ENCODE measurements at regions not wholly inside any gene's neighbourhood (a gene's known extent, or its start where the extent isn't known, plus 50 kb on each side); places are given as distances from the start of the nearest gene placed in this dataset.

- H2AFZ ChIP-seq (ENCODE audit: low read length), result no peak overlapping the region
- H3K4ac ChIP-seq (replicated peaks; ENCODE audit: insufficient read length, low read depth, low read length), result no peak overlapping the region
- no peaks in the 10 kb centered on the region for H3K79me2 ChIP-seq (ENCODE audit: control insufficient read depth in 1 of 2, insufficient read depth in 2 of 2, low read length in 2 of 2)
- no peak overlapping the region for H2BK120ac ChIP-seq (replicated peaks; ENCODE audit: low read depth, low read length)
- H3K27ac ChIP-seq (ENCODE audit: low read depth, low read length), result no peak overlapping the region
- 81% methylated on average over 7 of the region's 7 CpGs; no CpG with 5 or more reads in 1 of the 2 experiments for WGBS, 2 experiments (ENCODE audit: extremely low coverage in 1 of 2, insufficient coverage in 1 of 2, insufficient read length in 1 of 2, insufficient replicate concordance in 2 of 2, low coverage in 1 of 2, low lambda C conversion rate in 2 of 2, missing lambda C conversion rate in 1 of 2)
- TF ChIP-seq NRF1 (IDR thresholded peaks at IDR 0.05; ENCODE audit: low read depth, low read length) (no peak), HDAC2 (IDR thresholded peaks at IDR 0.05; ENCODE audit: borderline replicate concordance in 1 of 2, low read depth in 2 of 2, low read length in 2 of 2) (no peak)
- no peak overlapping the region for H3K4me3 ChIP-seq (ENCODE audit: extremely low read depth in 1 of 4, insufficient read depth in 2 of 4, low read depth in 3 of 4, low read length in 4 of 4)
- H3K23me2 ChIP-seq (ENCODE audit: low read depth, low read length), result no peaks in the 10 kb centered on the region
- no peak overlapping the region for H2BK15ac ChIP-seq (ENCODE audit: low read length)
- no peak overlapping the region for H3K14ac ChIP-seq (ENCODE audit: insufficient read length)
- no peak overlapping the region for H2AK5ac ChIP-seq (ENCODE audit: low read depth, low read length)
- H3K4me1 ChIP-seq (replicated peaks in 1 of 4; ENCODE audit: control insufficient read depth in 3 of 4, insufficient read depth in 4 of 4, low read length in 3 of 4), result peaks cover 4 to 6% (median 5%) of the 10 kb centered on the region in 4 experiments; a peak in 4 of 7 replicates
- H3K79me1 ChIP-seq (ENCODE audit: low read depth, low read length), result no peaks in the 10 kb centered on the region
- no peak overlapping the region for H4K91ac ChIP-seq (replicated peaks; ENCODE audit: insufficient read length, low read length)
- H3K56ac ChIP-seq (replicated peaks; ENCODE audit: insufficient read length, low read depth, low read length), result no peak overlapping the region
- no peaks in the 10 kb centered on the region for H4K20me1 ChIP-seq (replicated peaks in 1 of 2; ENCODE audit: control insufficient read depth in 1 of 2, insufficient read depth in 2 of 2, low read length in 2 of 2)
- DNase-seq (ENCODE audit: low read depth in 1 of 2, low spot score in 2 of 2), result no peak
- no peaks in the 10 kb centered on the region for H3K27me3 ChIP-seq (replicated peaks in 1 of 4; ENCODE audit: control insufficient read depth in 3 of 4, extremely low read depth in 1 of 4, insufficient read depth in 3 of 4, low read length in 3 of 4)
- H3K4me2 ChIP-seq (ENCODE audit: insufficient read depth in 1 of 2, low read depth in 2 of 2, low read length in 2 of 2), result no peak overlapping the region
- no peak overlapping the region for H2BK5ac ChIP-seq (ENCODE audit: low read depth, low read length)
- no peak overlapping the region for H4K5ac ChIP-seq (ENCODE audit: insufficient read length, low read depth, low read length)
- no peak overlapping the region for H3K18ac ChIP-seq (ENCODE audit: extremely low read depth, low read length)
- CTCF ChIA-PET (ENCODE audit: partially characterized antibody), result no interaction called here
- no peak overlapping the region for H2BK12ac ChIP-seq (ENCODE audit: low read depth, low read length)
- no peaks in the 10 kb centered on the region for H3K9me3 ChIP-seq (ENCODE audit: insufficient read depth in 2 of 2, low read depth in 1 of 2, low read length in 1 of 2)
- H2BK20ac ChIP-seq (ENCODE audit: low read length), result no peak overlapping the region
- POLR2A ChIA-PET (ENCODE audit: partially characterized antibody), result interaction anchor here (1.1 to 2.1 kb wide), 3 partner anchors 17 to 206 kb away, joined by 3 to 6 read pairs (median 4); no protein-coding TSS in a partner anchor
- no peak overlapping the region for H3K9ac ChIP-seq (replicated peaks in 1 of 4; ENCODE audit: extremely low read depth in 1 of 4, low read depth in 3 of 4, low read length in 3 of 4)
- no peak overlapping the region for H4K8ac ChIP-seq (ENCODE audit: extremely low read depth, insufficient read depth, low read length)
- H3K36me3 ChIP-seq (ENCODE audit: control insufficient read depth in 2 of 4, insufficient read depth in 4 of 4, low read length in 3 of 4), result no peaks in the 10 kb centered on the region
- no peak overlapping the region for H3K23ac ChIP-seq (ENCODE audit: insufficient read length)
- no peak for FAIRE-seq
Measured at GRCh38 chr13:44230071-44230470, 143.6 kb upstream of the SERP2 start.
